HCT116 (cell line): ENCODE measurements at regions not wholly inside any gene's neighbourhood (a gene's known extent, or its start where the extent isn't known, plus 50 kb on each side); places are given as distances from the start of the nearest gene placed in this dataset.

Source experiments
- ATAC-seq: fragments of 200-7000 bp; cut with Tn5 transposase; 2 replicates; pipeline ENCODE4 v1.9.1; 2020; ENCODE audit warnings: mild to moderate bottlenecking, moderate library complexity
- BruUV-seq: library from RNA; stranded (reverse); fragments of 400-500 nt; replicated peaks from 2 replicates; lab custom pipeline; 2021; lab: Mats Ljungman, UMichigan
- CTCF ChIA-PET: fragments of 300-600 bp; sonication (Branson Sonifier 250); formaldehyde crosslinking; loops from one replicate; lab custom pipeline; 2021; ENCODE audit warnings: antibody characterized with exemption; lab: Charles Lee
- POLR2A ChIA-PET: fragments of 300-600, 350-600 bp; sonication (Branson Sonifier 250); formaldehyde crosslinking; loops from one replicate; lab custom pipeline; 2021; ENCODE audit warnings: antibody characterized with exemption; lab: Charles Lee
- RAD21 ChIA-PET, 2 experiments: fragments of 300-600 bp; sonication (Branson Sonifier 250); formaldehyde crosslinking; loops; one replicate each; lab custom pipeline; 2023; ENCODE audit warnings: low total read pairs in 2 of 2; ENCODE audit not compliant: uncharacterized antibody in 2 of 2, unreplicated experiment in 2 of 2, low non-redundant PET in 1 of 2; lab: Charles Lee
- DNase-seq: peaks from one replicate; pipeline ENCODE4 v3.0.0-alpha.2; 2010; ENCODE audit warnings: low read depth, low spot score
- H2AFZ ChIP-seq: fragments of 200-600 bp; shearing (Covaris generic), sonication (generic); 2 replicates; pipeline ENCODE4 v1.6.1; 2017; ENCODE audit warnings: low read depth, mixed run types, mixed read lengths, antibody characterized with exemption, low read length; ENCODE audit not compliant: poor library complexity, severe bottlenecking
- H3K27ac ChIP-seq: 2 replicates; pipeline ENCODE4 v1.5.1; 2012; ENCODE audit warnings: low read depth, low read length
- H3K27me3 ChIP-seq: fragments of 200-600 bp; sonication (generic); 2 replicates; pipeline ENCODE4 v1.6.1; 2016; ENCODE audit warnings: mixed run types, low read length, mixed read lengths; ENCODE audit not compliant: insufficient read depth
- H3K36me3 ChIP-seq, 2 experiments: fragments of 200-500 bp in 1 of 2; fragments of 200-600 bp in 1 of 2; sonication (Bioruptor generic) in 1 of 2; sonication (generic) in 1 of 2; 2 replicates each; pipeline versions ENCODE4 v1.5.1 to v1.6.1; 2014 to 2016; ENCODE audit warnings: low read length in 2 of 2, inconsistent platforms in 1 of 2, mixed read lengths in 1 of 2, mixed run types in 1 of 2; ENCODE audit not compliant: insufficient read depth in 2 of 2, control insufficient read depth in 1 of 2
- H3K4me1 ChIP-seq, 2 experiments: fragments of 200-600 bp in 1 of 2; sonication (generic) in 1 of 2; 2 replicates each; pipeline versions ENCODE4 v1.5.1 to v1.6.1; 2012 to 2017; ENCODE audit warnings: low read length in 2 of 2, inconsistent platforms in 1 of 2, mild to moderate bottlenecking in 1 of 2, mixed read lengths in 1 of 2, mixed run types in 1 of 2, moderate library complexity in 1 of 2; ENCODE audit not compliant: insufficient read depth in 2 of 2, control insufficient read depth in 1 of 2
- H3K4me2 ChIP-seq: fragments of 200-600 bp; sonication (generic); 2 replicates; pipeline ENCODE4 v1.6.1; 2017; ENCODE audit warnings: mixed run types, low read length, mixed read lengths
- H3K4me3 ChIP-seq, 2 experiments: fragments of 200-600 bp in 1 of 2; sonication (generic) in 1 of 2; replicated peaks in 1 of 2; 2 replicates each; pipeline ENCODE4 v1.5.1; 2011 to 2016; ENCODE audit warnings: low read length in 2 of 2, control low read depth in 1 of 2, low read depth in 1 of 2, mild to moderate bottlenecking in 1 of 2, mixed read lengths in 1 of 2, mixed run types in 1 of 2
- H3K79me2 ChIP-seq: fragments of 200-600 bp; sonication (generic); 2 replicates; pipeline ENCODE4 v1.6.1; 2017; ENCODE audit warnings: mild to moderate bottlenecking, mixed run types, low read length, moderate library complexity, mixed read lengths; ENCODE audit not compliant: insufficient read depth
- H3K9ac ChIP-seq: fragments of 200-600 bp; sonication (generic); 2 replicates; pipeline ENCODE4 v1.6.1; 2016; ENCODE audit warnings: low read length, mixed read lengths
- H3K9me2 ChIP-seq: fragments of 200-600 bp; sonication (generic), shearing (Covaris generic); 2 replicates; pipeline ENCODE4 v1.6.1; 2017; ENCODE audit warnings: mixed run types, mild to moderate bottlenecking, moderate library complexity; ENCODE audit not compliant: insufficient read depth
- H3K9me3 ChIP-seq, 2 experiments: fragments of 200-500 bp in 1 of 2; fragments of 200-600 bp in 1 of 2; sonication (Bioruptor generic) in 1 of 2; sonication (generic) in 1 of 2; 2 replicates each; pipeline ENCODE4 v1.6.1; 2014 to 2017; ENCODE audit warnings: low read length in 2 of 2, mixed read lengths in 2 of 2, inconsistent platforms in 1 of 2, low read depth in 1 of 2, mild to moderate bottlenecking in 1 of 2, mixed run types in 1 of 2, moderate library complexity in 1 of 2; ENCODE audit not compliant: control insufficient read depth in 1 of 2, insufficient read depth in 1 of 2
- H4K20me1 ChIP-seq: fragments of 200-600 bp; sonication (generic), shearing (Covaris generic); 2 replicates; pipeline ENCODE4 v1.6.1; 2017; ENCODE audit warnings: mixed run types, mild to moderate bottlenecking, moderate library complexity; ENCODE audit not compliant: insufficient read depth
- ATF3 ChIP-seq: IDR thresholded peaks from 2 replicates; pipeline ENCODE4 v1.6.1; 2012
- CBX3 ChIP-seq: IDR thresholded peaks from 2 replicates; pipeline ENCODE4 v1.6.1; 2012; ENCODE audit warnings: low read depth
- ELF1 ChIP-seq: IDR thresholded peaks from 2 replicates; pipeline ENCODE4 v1.6.1; 2012; ENCODE audit warnings: low read depth, borderline replicate concordance
- EZH2 ChIP-seq: fragments of 200-600 bp; sonication (generic); IDR thresholded peaks from 2 replicates; pipeline ENCODE4 v1.6.1; 2017; ENCODE audit warnings: antibody characterized with exemption, mixed run types
- EZH2phosphoT487 ChIP-seq: fragments of 200-600 bp; IDR thresholded peaks from 2 replicates; pipeline ENCODE4 v1.6.1; 2018; ENCODE audit warnings: antibody characterized with exemption, borderline replicate concordance
- FOSL1 ChIP-seq: IDR thresholded peaks from 2 replicates; pipeline ENCODE4 v1.6.1; 2012; ENCODE audit warnings: low read depth
- JUND ChIP-seq: IDR thresholded peaks from 2 replicates; pipeline ENCODE4 v1.6.1; 2012
- MAX ChIP-seq: IDR thresholded peaks from 2 replicates; pipeline ENCODE4 v1.6.1; 2012
- POLR2A ChIP-seq: IDR thresholded peaks from 2 replicates; pipeline ENCODE4 v1.7.0; 2011; ENCODE audit warnings: borderline replicate concordance; ENCODE audit not compliant: insufficient read depth, insufficient read length; ENCODE audit errors: extremely low read depth
- POLR2AphosphoS5 ChIP-seq: IDR thresholded peaks from 2 replicates; pipeline ENCODE4 v1.6.1; 2011; ENCODE audit warnings: mild to moderate bottlenecking, low read depth, low read length, moderate library complexity
- SP1 ChIP-seq: IDR thresholded peaks from 2 replicates; pipeline ENCODE4 v1.6.1; 2012; ENCODE audit warnings: low read depth
- SRF ChIP-seq: IDR thresholded peaks from 2 replicates; pipeline ENCODE4 v1.6.1; 2012; ENCODE audit warnings: low read depth
- TCF7L2 ChIP-seq: IDR thresholded peaks from 2 replicates; pipeline ENCODE4 v1.7.0; 2011; ENCODE audit warnings: borderline replicate concordance, inconsistent platforms; ENCODE audit not compliant: insufficient read depth, insufficient read length; ENCODE audit errors: extremely low read depth
- ZFX ChIP-seq: fragments of 450-650 bp; IDR thresholded peaks from 2 replicates; pipeline ENCODE4 v1.6.1; 2017
- intact Hi-C: fragments of 100-400 bp; cut with micrococcal nuclease; formaldehyde crosslinking; loops from 2 replicates; pipeline ENCODE4 v1.10.0; 2022

- ATAC-seq (no peak), DNase-seq (no peak)
- H4K20me1 ChIP-seq = no peaks in the 10 kb centered on the region
- H3K79me2 ChIP-seq = no peaks in the 10 kb centered on the region
- ChIA-PET CTCF (no interaction called here), POLR2A (no interaction called here), RAD21 (no interaction called here)
- H3K9me2 ChIP-seq = no peaks in the 10 kb centered on the region
- peaks cover 3 to 13% of the 10 kb centered on the region in 2 experiments; a peak in 2 of 4 replicates for H3K9me3 ChIP-seq
- no peak for TF ChIP-seq EZH2
- no peak for TF ChIP-seq POLR2AphosphoS5
- TF ChIP-seq ATF3 = no peak
- no peak for TF ChIP-seq ELF1
- TF ChIP-seq TCF7L2 = no peak
- no peak for TF ChIP-seq MAX
- no peak for TF ChIP-seq FOSL1
- no peak for TF ChIP-seq CBX3
- TF ChIP-seq EZH2phosphoT487 = no peak
- TF ChIP-seq JUND = no peak
- no peaks in the 10 kb centered on the region for H3K36me3 ChIP-seq
- H2AFZ ChIP-seq = no peak overlapping the region
- intact Hi-C loops = no loop called here
- no peaks in the 10 kb centered on the region for H3K4me1 ChIP-seq
- H3K4me2 ChIP-seq = no peak overlapping the region
- H3K9ac ChIP-seq = no peak overlapping the region
- H3K27me3 ChIP-seq = no peaks in the 10 kb centered on the region
- H3K27ac ChIP-seq = no peak overlapping the region
- H3K4me3 ChIP-seq = no peak overlapping the region
- BruUV-seq = no TSS peak
Measured at GRCh38 chr14:84770030-84770429, 759.9 kb upstream of the FLRT2 start.

GRCh38 chr14:84777356-84777755 is 752.6 kb upstream of the FLRT2 start:
- DNase-seq (no peak), ATAC-seq (no peak)
- Histone ChIP-seq H3K9ac (no peak overlapping the region), H3K9me3 (peaks cover 5 to 17% of the 10 kb centered on the region in 2 experiments; a peak in 3 of 4 replicates), H3K9me2 (no peaks in the 10 kb centered on the region), H3K79me2 (no peaks in the 10 kb centered on the region), H3K4me3 (no peak overlapping the region), H3K4me1 (no peaks in the 10 kb centered on the region), H2AFZ (no peak overlapping the region), H3K27ac (no peak overlapping the region), H4K20me1 (no peaks in the 10 kb centered on the region), H3K27me3 (no peaks in the 10 kb centered on the region), H3K4me2 (no peak overlapping the region), H3K36me3 (no peaks in the 10 kb centered on the region)
- RAD21 ChIA-PET = no interaction called here
- POLR2A ChIA-PET = no interaction called here
- no TSS peak for BruUV-seq
- TF ChIP-seq EZH2phosphoT487 (no peak), EZH2 (no peak), ZFX (no peak), POLR2A (no peak), ATF3 (no peak), SRF (no peak), SP1 (no peak)
- intact Hi-C loops = no loop called here
- CTCF ChIA-PET = no interaction called here
